Choroid plexus epithelial cell (primary cell): ENCODE measurements at regions not wholly inside any gene's neighbourhood (a gene's known extent, or its start where the extent isn't known, plus 50 kb on each side); places are given as distances from the start of the nearest gene placed in this dataset.
A peak's percentile ranks its signal among the peaks of the same experiment; 100 is the strongest.

Source experiments
- DNase-seq: peaks from one replicate; pipeline ENCODE4 v3.0.0-alpha.2; 2010; ENCODE audit warnings: low read depth
- H3K4me3 ChIP-seq: 2 replicates; pipeline ENCODE4 v1.5.1; 2011; ENCODE audit warnings: low read depth, mild to moderate bottlenecking, control low read depth, low read length, moderate library complexity
- TF ChIP-seq, protein P1 (sequence below): conservative IDR thresholded peaks from 2 replicates; pipeline ENCODE4 v1.5.1; 2011; ENCODE audit warnings: low read depth, mild to moderate bottlenecking, control low read depth, inconsistent platforms, low read length, moderate library complexity

GRCh38 chr16:73204359-73205152, 156.6 kb upstream of the ZFHX3 start:
- H3K4me3 ChIP-seq = no peak overlapping the region
- DNase-seq = no peak
- TF ChIP-seq, protein P1, sequence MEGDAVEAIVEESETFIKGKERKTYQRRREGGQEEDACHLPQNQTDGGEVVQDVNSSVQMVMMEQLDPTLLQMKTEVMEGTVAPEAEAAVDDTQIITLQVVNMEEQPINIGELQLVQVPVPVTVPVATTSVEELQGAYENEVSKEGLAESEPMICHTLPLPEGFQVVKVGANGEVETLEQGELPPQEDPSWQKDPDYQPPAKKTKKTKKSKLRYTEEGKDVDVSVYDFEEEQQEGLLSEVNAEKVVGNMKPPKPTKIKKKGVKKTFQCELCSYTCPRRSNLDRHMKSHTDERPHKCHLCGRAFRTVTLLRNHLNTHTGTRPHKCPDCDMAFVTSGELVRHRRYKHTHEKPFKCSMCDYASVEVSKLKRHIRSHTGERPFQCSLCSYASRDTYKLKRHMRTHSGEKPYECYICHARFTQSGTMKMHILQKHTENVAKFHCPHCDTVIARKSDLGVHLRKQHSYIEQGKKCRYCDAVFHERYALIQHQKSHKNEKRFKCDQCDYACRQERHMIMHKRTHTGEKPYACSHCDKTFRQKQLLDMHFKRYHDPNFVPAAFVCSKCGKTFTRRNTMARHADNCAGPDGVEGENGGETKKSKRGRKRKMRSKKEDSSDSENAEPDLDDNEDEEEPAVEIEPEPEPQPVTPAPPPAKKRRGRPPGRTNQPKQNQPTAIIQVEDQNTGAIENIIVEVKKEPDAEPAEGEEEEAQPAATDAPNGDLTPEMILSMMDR = no peak

DNA sequence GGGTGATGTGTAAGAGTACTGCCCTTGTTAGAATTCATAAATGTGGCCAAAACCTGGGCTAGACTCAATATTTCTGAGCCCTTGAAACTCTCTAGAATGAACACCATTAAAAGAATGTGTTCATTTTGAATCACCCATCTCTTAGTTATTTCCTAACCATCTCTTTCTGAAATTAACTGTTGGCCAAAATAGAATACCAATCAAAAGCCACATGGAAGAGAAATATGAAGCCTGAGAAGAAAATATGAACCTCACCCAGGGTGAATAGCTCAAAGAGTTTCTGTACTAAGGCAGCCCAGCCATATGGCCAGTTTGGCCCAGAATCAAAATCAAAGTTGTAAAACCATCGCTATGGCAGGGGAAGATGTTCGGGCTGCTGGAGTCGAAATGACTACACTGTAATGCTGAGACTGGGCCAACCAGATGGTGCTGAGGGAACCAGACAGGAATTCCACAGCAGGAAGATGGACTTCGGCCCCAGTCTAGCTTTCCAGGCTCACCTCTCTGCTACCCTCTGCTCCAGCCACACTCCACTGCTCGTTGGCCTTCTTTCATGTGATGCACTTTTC, 154.3 kb upstream of the ZFHX3 start:
- TF ChIP-seq, protein P1 = no peak
- H3K4me3 ChIP-seq = no peak overlapping the region
- DNase-seq = peak; percentile 94

DNA sequence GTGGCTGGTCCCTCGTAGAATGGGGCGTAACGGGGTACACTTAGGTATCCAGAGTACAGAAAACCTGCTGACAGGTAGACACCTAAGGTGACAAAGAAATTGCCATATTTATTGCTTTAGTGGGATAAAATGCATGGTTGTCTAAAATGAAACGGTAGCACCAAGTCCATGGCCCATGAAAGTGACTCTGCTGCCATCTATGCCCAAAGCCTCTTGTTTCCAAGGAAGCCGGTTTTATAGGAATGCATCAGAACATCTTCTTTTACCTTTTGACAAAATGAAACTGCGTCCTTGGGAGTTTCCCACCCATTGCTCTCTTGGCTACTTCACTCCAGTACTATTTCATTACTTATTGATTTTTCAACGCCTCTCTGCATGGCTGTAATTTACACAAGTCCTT, 151.3 kb upstream of the ZFHX3 start:
- no peak overlapping the region for H3K4me3 ChIP-seq
- TF ChIP-seq, protein P1 = no peak

DNA sequence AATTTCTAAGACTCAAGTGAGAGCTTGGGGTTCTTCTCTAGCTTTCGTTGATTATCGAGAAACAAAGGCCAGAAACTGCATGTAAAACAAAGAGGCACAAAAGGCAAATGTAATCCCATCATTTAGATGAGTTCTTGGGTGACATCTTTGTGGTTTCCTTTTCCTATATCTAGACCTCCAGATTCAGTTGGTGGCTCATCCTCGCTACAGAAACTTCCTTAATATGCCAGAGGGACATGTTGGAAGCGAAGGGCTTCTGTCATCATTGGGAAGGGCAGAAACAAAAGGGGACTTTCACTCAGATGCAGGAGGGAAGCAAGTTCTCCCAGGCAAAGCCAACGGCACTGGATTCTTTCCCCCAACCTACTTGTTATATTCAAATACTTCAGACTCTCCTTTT, 150.6 kb upstream of the ZFHX3 start:
- DNase-seq = no peak
- TF ChIP-seq, protein P1 = no peak
- no peak overlapping the region for H3K4me3 ChIP-seq

More for the DNA sequence above, 151.3 kb upstream of the ZFHX3 start:
- no peak for DNase-seq

- no peak overlapping the region for H3K4me3 ChIP-seq
- TF ChIP-seq, protein P1 = no peak
- DNase-seq = no peak
Observed at GRCh38 chr16:73197598-73197997, 149.7 kb upstream of the ZFHX3 start.

DNA sequence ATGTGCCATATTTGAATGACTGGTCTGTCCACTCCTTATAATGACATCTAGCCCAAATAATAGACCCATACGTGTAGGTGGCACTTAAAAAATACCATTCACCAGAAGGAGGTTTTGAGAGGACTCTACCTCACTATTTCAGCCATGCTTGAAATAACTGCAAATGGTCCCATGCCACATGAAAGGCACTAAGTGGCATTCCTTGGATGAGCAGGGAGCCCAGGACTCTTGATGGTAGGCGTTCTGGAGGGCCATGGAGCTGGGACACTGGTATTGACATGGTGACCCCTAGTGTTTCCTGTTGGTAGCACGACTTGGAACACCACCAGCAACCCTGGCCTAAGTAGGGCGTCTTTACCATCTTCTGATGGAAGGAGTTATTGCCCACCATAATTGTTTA, 148.7 kb upstream of the ZFHX3 start:
- TF ChIP-seq, protein P1 = peak; percentile 84
- peak; percentile 87 for DNase-seq
- no peak overlapping the region for H3K4me3 ChIP-seq

DNA sequence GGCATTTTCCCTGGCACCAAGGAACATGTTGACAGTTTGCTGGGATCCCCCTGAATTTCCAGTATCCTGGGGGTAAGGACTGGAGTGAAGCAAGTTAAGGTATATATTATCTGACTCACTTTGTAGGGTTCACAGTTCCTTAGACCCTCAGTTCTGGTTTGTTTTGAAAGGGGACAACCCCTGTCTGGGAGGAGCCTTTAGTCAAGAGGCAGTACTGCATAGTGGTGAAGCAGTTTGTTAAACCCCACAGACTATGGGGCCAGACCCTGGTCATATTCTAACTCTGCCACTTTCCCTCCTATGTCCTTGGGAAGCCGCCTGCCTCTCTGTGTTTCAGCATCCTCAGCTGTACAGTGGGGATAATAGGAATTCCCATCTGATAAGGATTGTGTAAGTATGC, 145.5 kb upstream of the ZFHX3 start:
- no peak overlapping the region for H3K4me3 ChIP-seq
- TF ChIP-seq, protein P1 = no peak
- no peak for DNase-seq
